Body of pancreas (tissue), 4 donors: ENCODE measurements at regions not wholly inside any gene's neighbourhood (a gene's known extent, or its start where the extent isn't known, plus 50 kb on each side); places are given as distances from the start of the nearest gene placed in this dataset.

ENCODE experiments used
- CTCF ChIP-seq, 7 experiments: fragments of 450-650 bp in 4 of 7; fragments of 200-600 bp in 3 of 7; sonication (generic) in 3 of 7; IDR thresholded peaks; one replicate each; pipeline ENCODE4 v1.5.1; 2016 to 2019; ENCODE audit warnings: antibody characterized with exemption in 7 of 7
- POLR2A ChIP-seq, 3 donors: fragments of 450-650 bp; IDR thresholded peaks; one replicate each; pipeline ENCODE4 v1.6.1; 2016; ENCODE audit warnings: antibody characterized with exemption in 3 of 3, mild to moderate bottlenecking in 2 of 3

GRCh38 chr14:97485201-97485600 is 688.0 kb downstream of the VRK1 start:
- TF ChIP-seq CTCF (IDR thresholded peaks at IDR 0.05) (no peak), POLR2A (IDR thresholded peaks at IDR 0.05) (no peak)
